Osteoblast (primary cell): ENCODE measurements at regions not wholly inside any gene's neighbourhood (a gene's known extent, or its start where the extent isn't known, plus 50 kb on each side); places are given as distances from the start of the nearest gene placed in this dataset.

Source experiments
- DNase-seq: peaks from one replicate; pipeline ENCODE4 v3.0.0; 2011; ENCODE audit warnings: low spot score, mixed read lengths; ENCODE audit not compliant: insufficient read length; ENCODE audit errors: missing footprints
- H2AFZ ChIP-seq: 2 replicates; pipeline ENCODE4 v1.6.0; 2011; ENCODE audit warnings: mild to moderate bottlenecking, low read length
- H3K27ac ChIP-seq: 2 replicates; pipeline ENCODE4 v1.5.1; 2011; ENCODE audit warnings: mild to moderate bottlenecking, low read depth, low read length, moderate library complexity
- H3K27me3 ChIP-seq: 2 replicates; pipeline ENCODE4 v1.6.0; 2012; ENCODE audit warnings: mild to moderate bottlenecking, control low read depth, inconsistent platforms, low read length, moderate library complexity; ENCODE audit not compliant: insufficient read depth
- H3K36me3 ChIP-seq: 2 replicates; pipeline ENCODE4 v1.5.1; 2011; ENCODE audit warnings: mild to moderate bottlenecking, low read length, control low read depth, moderate library complexity; ENCODE audit not compliant: insufficient read depth
- H3K4me1 ChIP-seq: 2 replicates; pipeline ENCODE4 v1.5.1; 2011; ENCODE audit warnings: mild to moderate bottlenecking, low read length, control low read depth, moderate library complexity; ENCODE audit not compliant: insufficient read depth
- H3K4me2 ChIP-seq: 2 replicates; pipeline ENCODE4 v1.6.0; 2011; ENCODE audit warnings: mild to moderate bottlenecking, low read length; ENCODE audit not compliant: insufficient read depth
- H3K4me3 ChIP-seq: fragments of 200-600 bp; sonication (generic); 3 replicates; pipeline ENCODE4 v1.5.1; 2012; ENCODE audit warnings: mild to moderate bottlenecking, low read length, inconsistent platforms; ENCODE audit not compliant: insufficient read depth
- H3K79me2 ChIP-seq: 2 replicates; pipeline ENCODE4 v1.6.0; 2012; ENCODE audit warnings: mild to moderate bottlenecking, low read length, control low read depth, inconsistent platforms; ENCODE audit not compliant: insufficient read depth
- H3K9me3 ChIP-seq: 2 replicates; pipeline ENCODE4 v1.5.1; 2011; ENCODE audit warnings: low read depth, low read length, control low read depth
- H4K20me1 ChIP-seq: 2 replicates; pipeline ENCODE4 v1.6.0; 2012; ENCODE audit warnings: mild to moderate bottlenecking, low read length, control low read depth; ENCODE audit not compliant: insufficient read depth
- CTCF ChIP-seq: IDR thresholded peaks from 2 replicates; pipeline ENCODE4 v1.5.1; 2011; ENCODE audit warnings: mild to moderate bottlenecking, low read depth, low read length, moderate library complexity; ENCODE audit errors: extremely low read depth

- no peak for TF ChIP-seq CTCF
- no peak overlapping the region for H2AFZ ChIP-seq
Observed at GRCh38 chr11:127454856-127455255, 454.3 kb upstream of the KIRREL3 start.

GRCh38 chr11:127452533-127452932 lies 452.0 kb upstream of the KIRREL3 start:
- Histone ChIP-seq H4K20me1 (no peaks in the 10 kb centered on the region), H3K4me1 (no peaks in the 10 kb centered on the region), H3K27ac (no peak overlapping the region), H3K79me2 (no peaks in the 10 kb centered on the region), H3K9me3 (no peaks in the 10 kb centered on the region), H3K4me3 (no peak overlapping the region), H3K4me2 (no peak overlapping the region), H2AFZ (no peak overlapping the region), H3K27me3 (no peaks in the 10 kb centered on the region), H3K36me3 (no peaks in the 10 kb centered on the region)
- no peak for DNase-seq
- no peak for TF ChIP-seq CTCF

More at GRCh38 chr11:127454856-127455255, 454.3 kb upstream of the KIRREL3 start:
- no peaks in the 10 kb centered on the region for H3K79me2 ChIP-seq
- H4K20me1 ChIP-seq: no peaks in the 10 kb centered on the region
- H3K36me3 ChIP-seq: no peaks in the 10 kb centered on the region
- DNase-seq: no peak
- no peaks in the 10 kb centered on the region for H3K9me3 ChIP-seq
- H3K27me3 ChIP-seq: no peaks in the 10 kb centered on the region
- H3K4me1 ChIP-seq: no peaks in the 10 kb centered on the region
- H3K27ac ChIP-seq: no peak overlapping the region
- H3K4me3 ChIP-seq: no peak overlapping the region
- no peak overlapping the region for H3K4me2 ChIP-seq

GRCh38 chr11:127451861-127452260 lies 451.3 kb upstream of the KIRREL3 start:
- Histone ChIP-seq H3K4me3 (no peak overlapping the region), H3K27me3 (no peaks in the 10 kb centered on the region), H3K27ac (no peak overlapping the region), H3K4me1 (no peaks in the 10 kb centered on the region), H4K20me1 (no peaks in the 10 kb centered on the region), H3K36me3 (no peaks in the 10 kb centered on the region), H3K9me3 (no peaks in the 10 kb centered on the region), H3K79me2 (no peaks in the 10 kb centered on the region), H3K4me2 (no peak overlapping the region), H2AFZ (no peak overlapping the region)
- no peak for DNase-seq
- no peak for TF ChIP-seq CTCF

- TF ChIP-seq CTCF: no peak
Observed at GRCh38 chr11:127448101-127448500, 447.5 kb upstream of the KIRREL3 start.

More at GRCh38 chr11:127448101-127448500, 447.5 kb upstream of the KIRREL3 start:
- Histone ChIP-seq H2AFZ (no peak overlapping the region), H3K4me2 (no peak overlapping the region), H3K4me3 (no peak overlapping the region), H3K79me2 (no peaks in the 10 kb centered on the region), H3K27me3 (no peaks in the 10 kb centered on the region), H3K27ac (no peak overlapping the region), H3K4me1 (no peaks in the 10 kb centered on the region), H3K9me3 (no peaks in the 10 kb centered on the region), H4K20me1 (no peaks in the 10 kb centered on the region), H3K36me3 (no peaks in the 10 kb centered on the region)
- DNase-seq: no peak
